Skeletal muscle tissue (tissue), 3 donors: ENCODE measurements at regions not wholly inside any gene's neighbourhood (a gene's known extent, or its start where the extent isn't known, plus 50 kb on each side); places are given as distances from the start of the nearest gene placed in this dataset.
A peak's percentile ranks its signal among the peaks of the same experiment; 100 is the strongest.
"Not testable (repeated sequence)": the region's sequence is repeated elsewhere in the genome, so short reads cannot be mapped to it uniquely, and the experiment has no call there.

Experiments
- H3K27ac ChIP-seq: one replicate; pipeline ENCODE4 v1.7.0; 2013; ENCODE audit warnings: mild to moderate bottlenecking, low read depth, low read length, inconsistent platforms
- H3K27me3 ChIP-seq, 3 donors: one replicate each; pipeline ENCODE4 v1.7.0; 2013; ENCODE audit warnings: low read length in 3 of 3; ENCODE audit not compliant: control insufficient read depth in 3 of 3, insufficient read depth in 3 of 3
- H3K36me3 ChIP-seq, 3 donors: one replicate each; pipeline ENCODE4 v1.7.0; 2013; ENCODE audit warnings: low read length in 3 of 3; ENCODE audit not compliant: control insufficient read depth in 3 of 3, insufficient read depth in 3 of 3
- H3K4me1 ChIP-seq, 3 donors: one replicate each; pipeline ENCODE4 v1.7.0; 2013; ENCODE audit warnings: low read length in 3 of 3, mild to moderate bottlenecking in 3 of 3; ENCODE audit not compliant: control insufficient read depth in 3 of 3, insufficient read depth in 3 of 3
- H3K4me3 ChIP-seq, 3 donors: one replicate each; pipeline ENCODE4 v1.7.0; 2013; ENCODE audit warnings: low read length in 3 of 3
- H3K9ac ChIP-seq, 3 donors: one replicate each; pipeline ENCODE4 v1.7.0; 2013; ENCODE audit warnings: low read length in 3 of 3, mild to moderate bottlenecking in 3 of 3, moderate library complexity in 2 of 3, low read depth in 1 of 3
- H3K9me3 ChIP-seq, 3 donors: one replicate each; pipeline ENCODE4 v1.7.0; 2013; ENCODE audit warnings: low read length in 3 of 3; ENCODE audit not compliant: control insufficient read depth in 3 of 3
- donor health status: Osteomylitis.

DNA sequence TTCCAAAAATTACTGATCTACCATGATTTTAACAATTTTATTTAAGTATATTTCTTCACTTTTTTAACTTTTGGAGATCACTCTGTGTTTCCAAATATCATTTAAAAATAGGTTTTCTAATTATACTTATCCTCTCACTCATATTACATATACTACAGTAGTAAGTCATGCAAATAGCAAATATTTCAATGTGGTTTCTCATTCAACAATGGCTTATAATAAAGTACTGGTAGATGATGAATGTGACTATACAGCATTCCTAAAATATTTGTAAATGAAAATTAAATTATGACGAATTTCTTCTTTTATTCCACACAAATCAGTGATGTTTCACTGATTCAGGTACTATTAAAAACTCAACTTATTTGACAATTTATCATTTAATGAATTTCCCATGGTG lies 176.3 kb upstream of the MEF2C start:
- Histone ChIP-seq H3K4me3 (no peak overlapping the region), H3K27ac (no peak overlapping the region), H3K9ac (no peak overlapping the region)

DNA sequence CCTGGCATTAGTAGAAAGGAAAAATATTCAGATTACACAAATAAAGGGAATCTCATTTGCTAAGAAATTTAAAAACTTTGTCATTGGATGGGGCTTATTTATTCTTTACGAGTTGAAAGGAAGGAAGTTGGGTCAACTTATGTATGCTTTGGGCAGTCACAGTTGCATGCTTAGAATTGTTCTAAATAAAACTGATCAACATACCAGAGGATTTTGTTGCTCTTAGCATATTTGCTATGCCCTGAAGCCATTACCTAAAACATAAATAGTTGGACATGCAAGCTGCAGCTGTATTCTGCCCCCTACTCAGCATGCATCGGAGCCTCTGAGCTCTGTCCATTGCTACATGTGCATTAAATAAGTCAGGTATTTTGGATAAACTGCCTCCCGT lies 172.7 kb upstream of the MEF2C start:
- Histone ChIP-seq H3K4me3 (no peak overlapping the region), H3K27ac (no peak overlapping the region), H3K4me1 (no peaks in the 10 kb centered on the region), H3K36me3 (no peaks in the 10 kb centered on the region), H3K27me3 (no peaks in the 10 kb centered on the region), H3K9me3 (no peaks in the 10 kb centered on the region), H3K9ac (no peak overlapping the region)

More for the DNA sequence above, 176.3 kb upstream of the MEF2C start:
- Histone ChIP-seq H3K27me3 (no peaks in the 10 kb centered on the region), H3K9me3 (no peaks in the 10 kb centered on the region), H3K4me1 (no peaks in the 10 kb centered on the region), H3K36me3 (no peaks in the 10 kb centered on the region)

DNA sequence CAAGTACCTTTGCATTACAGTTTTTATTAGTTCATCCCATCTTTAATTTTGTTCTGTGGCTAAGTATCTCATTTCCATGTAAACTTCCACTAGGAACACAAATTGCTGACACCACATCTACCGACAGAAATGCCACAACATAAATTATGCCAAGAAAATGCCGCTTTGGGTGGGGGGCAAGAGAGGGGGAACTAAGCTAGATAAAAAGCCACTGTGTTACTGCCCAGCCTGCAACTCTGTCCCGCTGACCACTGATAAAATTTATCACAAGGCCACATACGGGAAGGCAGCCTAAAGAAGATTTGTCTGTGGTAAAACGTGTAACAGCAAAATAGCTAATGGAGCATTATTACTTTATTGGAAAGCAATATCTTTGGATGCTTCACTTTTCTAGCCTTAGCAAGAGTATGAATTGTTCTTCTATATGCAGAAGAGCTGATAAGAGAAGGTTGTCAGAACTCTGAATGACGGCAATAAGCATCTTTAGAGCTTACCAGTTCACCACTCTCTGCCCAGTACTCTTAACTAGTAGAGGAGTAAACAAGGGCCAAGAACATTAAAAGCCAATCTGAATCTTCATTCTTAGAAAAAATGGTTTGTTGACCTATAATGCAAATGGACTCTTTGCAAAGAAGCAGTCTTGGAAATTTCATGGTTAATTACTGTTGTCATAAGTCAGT lies 172.2 kb upstream of the MEF2C start:
- Histone ChIP-seq H3K27me3 (no peaks in the 10 kb centered on the region), H3K4me1 (no peaks in the 10 kb centered on the region), H3K9me3 (no peaks in the 10 kb centered on the region), H3K27ac (no peak overlapping the region), H3K36me3 (no peaks in the 10 kb centered on the region), H3K4me3 (no peak overlapping the region), H3K9ac (no peak overlapping the region)

DNA sequence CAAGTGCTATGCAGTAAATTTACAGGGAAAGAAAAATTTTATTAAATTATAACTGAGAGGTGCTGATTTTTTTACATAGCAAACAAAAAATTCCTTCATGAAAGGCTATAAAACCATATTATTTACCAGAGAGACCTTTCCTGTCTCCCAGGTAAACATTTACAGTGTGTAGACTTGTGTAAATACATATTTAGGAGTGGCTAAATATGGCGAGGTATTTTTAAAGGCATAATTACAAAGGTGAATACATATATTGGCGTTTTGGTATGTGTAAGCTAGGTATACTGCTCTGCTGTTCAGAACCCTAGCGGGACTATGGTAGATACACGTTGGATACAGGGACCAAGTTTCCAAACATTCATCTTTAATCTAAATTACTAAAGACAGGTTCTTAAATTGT lies 170.6 kb upstream of the MEF2C start:
- no peaks in the 10 kb centered on the region for H3K36me3 ChIP-seq

DNA sequence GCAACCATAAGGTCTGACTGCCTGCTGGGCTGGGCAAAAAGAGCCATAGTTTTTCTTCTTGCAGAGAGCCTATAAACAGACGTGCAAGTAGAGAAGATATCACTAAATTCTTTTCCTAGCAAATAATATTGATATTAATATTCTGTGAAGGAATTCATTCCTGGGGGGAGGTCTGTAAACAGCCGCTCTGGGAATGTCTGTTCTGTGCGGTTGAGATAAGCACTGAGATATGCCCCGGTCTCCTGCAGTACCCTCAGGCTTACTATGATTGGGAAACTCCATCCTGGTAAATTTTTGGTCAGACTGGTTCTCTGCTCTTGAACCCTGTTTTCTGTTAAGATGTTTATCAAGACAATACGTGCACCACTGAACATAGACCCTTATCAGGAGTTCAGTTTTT lies 167.1 kb upstream of the MEF2C start:
- H3K4me3 ChIP-seq, H3K9me3 ChIP-seq, H3K27ac ChIP-seq, H3K4me1 ChIP-seq, H3K27me3 ChIP-seq, H3K36me3 ChIP-seq, H3K9ac ChIP-seq: not testable (repeated sequence)

More for the DNA sequence above, 170.6 kb upstream of the MEF2C start:
- H3K27ac ChIP-seq = no peak overlapping the region
- H3K9me3 ChIP-seq = no peaks in the 10 kb centered on the region
- no peaks in the 10 kb centered on the region for H3K27me3 ChIP-seq
- no peaks in the 10 kb centered on the region for H3K4me1 ChIP-seq
- no peak overlapping the region for H3K9ac ChIP-seq
- H3K4me3 ChIP-seq = no peak overlapping the region

DNA sequence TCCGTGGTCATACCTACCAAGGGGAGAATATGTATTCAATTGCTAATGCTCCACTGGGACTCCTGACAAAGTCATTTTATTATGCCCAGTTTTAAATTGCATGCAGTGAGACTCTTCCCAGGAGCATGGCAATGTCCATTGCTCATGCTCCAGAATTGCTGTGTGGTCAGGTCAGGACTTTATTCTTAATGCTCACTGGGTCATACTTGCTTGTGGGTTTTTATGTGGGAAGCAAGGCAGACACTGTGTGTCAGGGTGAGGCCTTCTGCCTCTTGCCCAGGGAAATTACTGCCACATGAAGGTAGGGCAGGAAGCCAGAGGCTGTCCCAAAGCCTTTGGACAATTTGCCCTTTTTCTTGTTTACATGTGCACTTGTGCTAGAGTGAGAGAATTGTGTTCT lies 164.6 kb upstream of the MEF2C start:
- Histone ChIP-seq H3K27me3 (no peaks in the 10 kb centered on the region), H3K9me3 (no peaks in the 10 kb centered on the region), H3K36me3 (no peaks in the 10 kb centered on the region), H3K27ac (peak overlapping the region; percentile 45), H3K4me1 (peaks cover 5 to 6% (median 5%) of the 10 kb centered on the region in 3 donors), H3K9ac (peak overlapping the region in 1 of 3 donors; percentile 34), H3K4me3 (no peak overlapping the region)

DNA sequence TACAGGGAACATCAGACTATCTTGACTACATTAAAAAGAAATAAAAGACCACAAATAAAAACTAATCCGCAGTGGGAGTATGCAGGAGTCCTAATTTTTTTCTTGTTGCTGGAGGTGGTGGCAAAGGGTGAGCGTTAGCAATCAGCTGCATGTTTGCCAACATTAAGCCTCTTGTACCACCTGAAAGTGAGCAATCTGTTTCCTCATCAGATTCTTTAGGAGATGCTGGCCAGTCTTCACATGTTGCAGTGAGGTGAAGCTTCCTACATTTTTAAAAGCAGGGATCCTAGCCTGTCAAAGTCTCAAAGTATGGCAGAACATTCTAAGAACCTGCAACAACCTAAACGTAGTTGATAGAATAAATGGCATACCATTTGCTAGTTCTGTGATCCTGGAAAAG lies 162.2 kb upstream of the MEF2C start:
- peaks cover 5 to 8% (median 6%) of the 10 kb centered on the region in 3 donors for H3K4me1 ChIP-seq
- no peak overlapping the region for H3K9ac ChIP-seq
- H3K4me3 ChIP-seq = no peak overlapping the region
- H3K27me3 ChIP-seq = no peaks in the 10 kb centered on the region
- no peaks in the 10 kb centered on the region for H3K36me3 ChIP-seq
- no peaks in the 10 kb centered on the region for H3K9me3 ChIP-seq
- no peak overlapping the region for H3K27ac ChIP-seq

DNA sequence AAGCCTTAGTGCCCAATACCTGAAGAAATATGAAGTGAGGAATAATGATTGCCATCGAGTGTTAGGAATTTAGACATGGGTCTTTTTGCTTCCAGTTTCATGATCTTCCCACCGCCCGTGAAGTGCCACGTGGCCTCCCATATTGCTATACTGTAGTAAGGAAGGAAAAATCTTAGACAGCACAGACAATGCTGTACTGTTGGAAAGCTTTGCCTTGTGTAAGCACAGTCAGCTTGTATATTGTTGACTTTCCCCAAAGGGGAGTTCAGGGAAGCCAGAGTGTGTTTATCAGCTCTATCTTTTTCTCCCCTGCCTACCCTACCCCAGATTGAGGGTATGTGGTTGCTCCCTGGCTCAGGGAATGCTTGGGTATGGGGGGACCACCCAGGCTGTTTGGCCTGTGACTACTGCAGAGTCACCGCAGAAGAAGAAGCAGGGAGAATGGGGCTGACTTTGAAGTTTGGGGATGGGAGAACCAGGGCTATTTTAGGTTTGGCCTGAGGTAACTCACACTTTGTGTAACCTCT lies 161.8 kb upstream of the MEF2C start:
- Histone ChIP-seq H3K27me3 (no peaks in the 10 kb centered on the region), H3K4me1 (peaks cover 5 to 8% (median 6%) of the 10 kb centered on the region in 3 donors), H3K9ac (no peak overlapping the region), H3K27ac (no peak overlapping the region), H3K4me3 (no peak overlapping the region), H3K36me3 (no peaks in the 10 kb centered on the region), H3K9me3 (no peaks in the 10 kb centered on the region)

DNA sequence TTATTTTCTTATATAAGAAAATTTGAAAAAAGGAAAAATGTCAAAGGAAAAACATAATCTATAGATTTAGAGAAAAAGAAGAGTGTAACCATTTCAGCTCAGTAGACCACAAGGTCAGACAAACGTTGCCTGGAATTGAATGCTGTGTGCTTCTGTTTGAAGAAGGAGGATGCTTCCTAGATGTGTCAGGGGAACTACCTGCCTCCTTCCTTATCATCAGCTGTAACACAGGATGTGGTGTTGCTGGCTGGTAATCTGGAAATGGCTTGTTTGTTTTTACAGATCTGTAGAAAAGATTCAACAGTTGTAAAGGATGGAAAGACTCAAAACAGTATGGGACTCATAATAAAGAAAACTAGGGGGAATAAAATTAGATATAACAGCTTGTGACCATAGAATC lies 160.7 kb upstream of the MEF2C start:
- Histone ChIP-seq H3K9me3 (no peaks in the 10 kb centered on the region), H3K9ac (no peak overlapping the region), H3K36me3 (no peaks in the 10 kb centered on the region), H3K4me3 (no peak overlapping the region), H3K4me1 (peaks cover 5 to 8% (median 6%) of the 10 kb centered on the region in 3 donors), H3K27me3 (no peaks in the 10 kb centered on the region), H3K27ac (no peak overlapping the region)

DNA sequence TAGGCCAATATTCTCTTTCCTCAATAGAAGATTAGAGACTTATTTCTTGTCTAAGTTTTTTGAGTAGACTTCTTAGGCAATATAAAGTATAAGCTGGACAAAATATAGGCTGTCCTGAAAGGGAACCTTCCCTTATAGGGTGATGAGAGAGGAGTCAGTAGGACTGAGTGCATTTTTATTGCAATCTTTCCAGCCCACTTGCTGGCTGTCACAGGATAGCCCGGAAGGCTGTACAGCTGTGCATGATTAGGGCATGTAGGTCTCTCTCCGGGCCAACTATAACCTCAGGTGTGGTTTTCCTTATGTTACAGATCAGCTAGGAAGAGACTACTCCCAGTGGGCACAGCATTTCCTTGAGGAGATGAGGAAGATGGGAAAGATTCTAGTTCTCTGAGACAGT lies 159.8 kb upstream of the MEF2C start:
- no peaks in the 10 kb centered on the region for H3K9me3 ChIP-seq
- H3K27ac ChIP-seq = no peak overlapping the region
- H3K36me3 ChIP-seq = no peaks in the 10 kb centered on the region
- no peak overlapping the region for H3K9ac ChIP-seq
- no peak overlapping the region for H3K4me3 ChIP-seq
- peaks cover 2 to 8% (median 4%) of the 10 kb centered on the region in 3 donors for H3K4me1 ChIP-seq
- H3K27me3 ChIP-seq = no peaks in the 10 kb centered on the region
